ENCODE measurements at regions not wholly inside any gene's neighbourhood (a gene's known extent, or its start where the extent isn't known, plus 50 kb on each side); places are given as distances from the start of the nearest gene placed in this dataset.

GRCh38 chr5:72557167-72558045 lies 50.2 kb upstream of the ZNF366 start:
- no peak overlapping the region; the same call in 1 of the 2 replicates for H2BK15ac ChIP-seq (ENCODE audit: low read length)
- H4K8ac ChIP-seq (ENCODE audit: extremely low read depth, insufficient read depth, low read length): peak overlapping the region; percentile 95; the same call in 1 of the 2 replicates
- H3K27ac ChIP-seq (ENCODE audit: low read depth, low read length): no peak overlapping the region
- POLR2A ChIA-PET (ENCODE audit: partially characterized antibody): interaction anchor here (0.7 to 1.2 kb wide), 3 partner anchors 8 to 277 kb away, joined by 3 read pairs; no protein-coding TSS in a partner anchor
- no peaks in the 10 kb centered on the region for H3K36me3 ChIP-seq (ENCODE audit: control insufficient read depth in 2 of 4, insufficient read depth in 4 of 4, low read length in 3 of 4)
- H2BK5ac ChIP-seq (ENCODE audit: low read depth, low read length): peak overlapping the region; percentile 18; the same call in 1 of the 2 replicates
- no peak overlapping the region for H2BK12ac ChIP-seq (ENCODE audit: low read depth, low read length)
- H2BK20ac ChIP-seq (ENCODE audit: low read length): no peak overlapping the region
- H3K4ac ChIP-seq (replicated peaks; ENCODE audit: insufficient read length, low read depth, low read length): peak overlapping the region; percentile 48
- H3K79me2 ChIP-seq (ENCODE audit: control insufficient read depth in 1 of 2, insufficient read depth in 2 of 2, low read length in 2 of 2): no peaks in the 10 kb centered on the region
- H4K20me1 ChIP-seq (replicated peaks in 1 of 2; ENCODE audit: control insufficient read depth in 1 of 2, insufficient read depth in 2 of 2, low read length in 2 of 2): no peaks in the 10 kb centered on the region
- H3K56ac ChIP-seq (replicated peaks; ENCODE audit: insufficient read length, low read depth, low read length): no peak overlapping the region
- peak overlapping the region; percentile 76 to 82 for H3K4me2 ChIP-seq (ENCODE audit: insufficient read depth in 1 of 2, low read depth in 2 of 2, low read length in 2 of 2)
- peak overlapping the region; percentile 86 for H2AFZ ChIP-seq (ENCODE audit: low read length)
- H2AK5ac ChIP-seq (ENCODE audit: low read depth, low read length): no peak overlapping the region
- H3K9me3 ChIP-seq (ENCODE audit: insufficient read depth in 2 of 2, low read depth in 1 of 2, low read length in 1 of 2): no peaks in the 10 kb centered on the region
- no peak overlapping the region for H4K5ac ChIP-seq (ENCODE audit: insufficient read length, low read depth, low read length)
- no peak for DNase-seq (ENCODE audit: low read depth in 1 of 2, low spot score in 2 of 2)
- H3K79me1 ChIP-seq (ENCODE audit: low read depth, low read length): no peaks in the 10 kb centered on the region
- FAIRE-seq: no peak
- H3K18ac ChIP-seq (ENCODE audit: extremely low read depth, low read length): peak overlapping the region; percentile 39; the same call in 1 of the 2 replicates
- H3K4me3 ChIP-seq (ENCODE audit: extremely low read depth in 1 of 4, insufficient read depth in 2 of 4, low read depth in 3 of 4, low read length in 4 of 4): peak overlapping the region; percentile 10 to 56 (median 42); a peak in 6 of 8 replicates
- CTCF ChIA-PET (ENCODE audit: partially characterized antibody): interaction anchor here (0.7 to 2.1 kb wide), 16 partner anchors 8 to 292 kb away, joined by 3 to 13 read pairs (median 3); no protein-coding TSS in a partner anchor
- H2BK120ac ChIP-seq (replicated peaks; ENCODE audit: low read depth, low read length): no peak overlapping the region
- no peak overlapping the region for H3K23ac ChIP-seq (ENCODE audit: insufficient read length)
- H4K91ac ChIP-seq (replicated peaks; ENCODE audit: insufficient read length, low read length): no peak overlapping the region
- H3K14ac ChIP-seq (ENCODE audit: insufficient read length): no peak overlapping the region
- peaks cover 5% of the 10 kb centered on the region for H3K23me2 ChIP-seq (ENCODE audit: low read depth, low read length)
- H3K27me3 ChIP-seq (replicated peaks in 1 of 4; ENCODE audit: control insufficient read depth in 3 of 4, extremely low read depth in 1 of 4, insufficient read depth in 3 of 4, low read length in 3 of 4): no peaks in the 10 kb centered on the region
- 45% methylated on average over 15 of the region's 18 CpGs; no CpG with 5 or more reads in 1 of the 2 experiments for WGBS, 2 experiments (ENCODE audit: extremely low coverage in 1 of 2, insufficient coverage in 1 of 2, insufficient read length in 1 of 2, insufficient replicate concordance in 2 of 2, low coverage in 1 of 2, low lambda C conversion rate in 2 of 2, missing lambda C conversion rate in 1 of 2)
- H3K9ac ChIP-seq (replicated peaks in 1 of 4; ENCODE audit: extremely low read depth in 1 of 4, low read depth in 3 of 4, low read length in 3 of 4): no peak overlapping the region; a peak in 2 of 7 replicates
- peaks cover 7 to 31% (median 19%) of the 10 kb centered on the region in 4 experiments for H3K4me1 ChIP-seq (replicated peaks in 1 of 4; ENCODE audit: control insufficient read depth in 3 of 4, insufficient read depth in 4 of 4, low read length in 3 of 4)
- TF ChIP-seq POU5F1 (IDR thresholded peaks at IDR 0.05; ENCODE audit: low read depth, low read length) (no peak), E2F6 (IDR thresholded peaks at IDR 0.05) (no peak), ASH2L (IDR thresholded peaks at IDR 0.05; ENCODE audit: low read length) (peak; percentile 32), TBP (IDR thresholded peaks at IDR 0.05; ENCODE audit: low read depth, low read length) (no peak), YY1 (IDR thresholded peaks at IDR 0.05; ENCODE audit: low read depth, low read length) (no peak), GABPA (IDR thresholded peaks at IDR 0.05; ENCODE audit: borderline replicate concordance, insufficient read depth, low read length) (no peak), RAD21 (IDR thresholded peaks at IDR 0.05 in 1 of 2, conservative IDR thresholded peaks at IDR 0.05 in 1 of 2; ENCODE audit: low read depth in 2 of 2, low read length in 2 of 2) (0 out of 4 replicates have a peak, but pooled peaks of 1 of the 2 experiments have one; percentile 13), ATF3 (IDR thresholded peaks at IDR 0.05; ENCODE audit: insufficient read depth, low read depth, low read length) (no peak), EGR1 (IDR thresholded peaks at IDR 0.05; ENCODE audit: borderline replicate concordance, low read depth, low read length) (no peak), SP1 (IDR thresholded peaks at IDR 0.05; ENCODE audit: low read depth, low read length) (no peak)

Measured in H1 (cell line).